ENCODE measurements at regions not wholly inside any gene's neighbourhood (a gene's known extent, or its start where the extent isn't known, plus 50 kb on each side); places are given as distances from the start of the nearest gene placed in this dataset.

GRCh38 chr15:45743426-45744235 is 108.8 kb downstream of the SQOR start:
- no peak for DNase-seq

GRCh38 chr15:45744236-45744589 is 109.4 kb downstream of the SQOR start:
- DNase-seq = no peak

- no peak for DNase-seq
These were observed 112.6 kb downstream of the SQOR start for GRCh38 chr15:45747426-45747825.

DNA sequence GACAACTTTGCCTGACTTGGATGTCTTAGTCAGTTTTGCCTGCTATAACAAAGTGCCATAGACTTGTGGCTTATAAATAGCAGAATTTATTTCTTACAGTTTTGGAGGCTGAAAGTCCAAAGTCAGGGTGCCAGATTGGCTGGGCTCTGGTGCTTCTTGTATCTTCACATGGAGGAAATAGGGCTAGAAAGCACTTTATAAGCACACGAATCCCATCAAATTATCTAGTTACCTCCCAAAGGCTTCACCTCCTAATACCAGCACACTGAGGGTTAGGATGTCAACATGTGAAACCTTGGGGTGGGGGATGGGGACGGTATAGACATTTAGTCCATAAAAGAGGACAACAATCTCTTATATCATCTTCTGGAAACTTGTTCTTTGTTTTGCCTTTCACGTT is 116.8 kb downstream of the SQOR start:
- no peak for DNase-seq

GRCh38 chr15:45759936-45760335 is 125.1 kb downstream of the SQOR start:
- DNase-seq = no peak

GRCh38 chr15:45762726-45763125 is 127.9 kb downstream of the SQOR start:
- DNase-seq = no peak

GRCh38 chr15:45763170-45763869 is 128.5 kb downstream of the SQOR start:
- no peak for DNase-seq

GRCh38 chr15:45773149-45773548 is 138.3 kb downstream of the SQOR start:
- DNase-seq = no peak

DNA sequence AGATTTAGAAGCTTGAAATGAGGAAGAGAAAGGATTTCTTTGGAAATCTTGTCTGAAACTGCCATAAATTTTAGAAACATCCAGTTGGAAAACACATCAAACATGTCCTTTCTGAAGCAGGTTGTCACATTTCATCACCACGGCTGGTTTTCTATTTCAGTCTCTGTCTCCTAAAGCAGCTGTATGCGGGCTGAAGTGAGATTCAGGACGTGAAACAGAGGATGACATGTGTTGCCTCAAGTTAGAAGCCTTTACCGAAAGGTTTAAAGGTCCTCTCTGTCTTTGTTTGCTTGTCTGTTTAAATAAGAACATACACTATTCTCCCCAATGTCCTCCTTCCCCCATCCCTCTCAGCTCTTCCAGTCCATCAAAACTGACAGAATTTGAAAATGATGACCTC is 141.9 kb downstream of the SQOR start:
- DNase-seq = no peak

DNA sequence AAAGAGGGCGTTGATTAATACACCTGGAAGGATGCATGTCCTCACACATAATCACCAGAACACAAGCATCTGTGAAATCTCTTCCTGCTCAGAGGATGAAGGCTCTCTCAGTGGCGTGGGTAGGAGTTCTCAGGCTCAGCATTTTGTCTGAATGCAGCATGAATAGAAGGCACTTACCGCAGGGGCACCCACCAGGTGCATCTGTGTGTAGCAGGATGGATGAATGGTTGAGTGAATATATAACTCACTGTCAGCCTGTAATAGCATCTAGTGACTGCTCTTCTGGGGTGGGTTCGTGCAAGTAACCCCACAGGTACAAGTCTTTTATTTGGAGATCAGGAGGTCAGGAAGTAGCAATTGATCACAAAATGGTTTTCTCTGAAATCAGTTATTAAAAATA is 143.0 kb downstream of the SQOR start:
- DNase-seq = no peak

- no peak for DNase-seq
These were observed 145.5 kb downstream of the SQOR start for GRCh38 chr15:45780352-45780751.

DNA sequence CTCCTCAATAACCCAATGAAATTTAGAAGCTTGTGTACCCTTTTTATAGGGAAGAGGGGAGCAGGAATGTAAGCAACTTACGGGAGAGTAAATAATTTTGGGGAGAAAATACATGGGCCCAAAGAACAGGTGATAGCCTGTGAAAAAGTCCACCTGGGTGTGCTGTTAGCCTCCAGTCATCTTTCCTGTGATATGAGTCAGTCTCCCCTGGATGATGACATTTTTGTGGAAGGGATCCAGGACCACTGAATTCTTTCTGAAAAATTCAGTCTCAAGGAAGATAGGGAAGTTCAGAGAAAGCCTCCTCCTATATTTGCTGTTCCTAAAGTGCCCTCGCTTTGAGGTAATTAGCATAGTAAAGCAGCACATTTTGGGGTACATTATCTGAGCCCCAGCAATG is 149.8 kb downstream of the SQOR start:
- no peak for DNase-seq

GRCh38 chr15:45785897-45786296 is 151.1 kb downstream of the SQOR start:
- no peak for DNase-seq

DNA sequence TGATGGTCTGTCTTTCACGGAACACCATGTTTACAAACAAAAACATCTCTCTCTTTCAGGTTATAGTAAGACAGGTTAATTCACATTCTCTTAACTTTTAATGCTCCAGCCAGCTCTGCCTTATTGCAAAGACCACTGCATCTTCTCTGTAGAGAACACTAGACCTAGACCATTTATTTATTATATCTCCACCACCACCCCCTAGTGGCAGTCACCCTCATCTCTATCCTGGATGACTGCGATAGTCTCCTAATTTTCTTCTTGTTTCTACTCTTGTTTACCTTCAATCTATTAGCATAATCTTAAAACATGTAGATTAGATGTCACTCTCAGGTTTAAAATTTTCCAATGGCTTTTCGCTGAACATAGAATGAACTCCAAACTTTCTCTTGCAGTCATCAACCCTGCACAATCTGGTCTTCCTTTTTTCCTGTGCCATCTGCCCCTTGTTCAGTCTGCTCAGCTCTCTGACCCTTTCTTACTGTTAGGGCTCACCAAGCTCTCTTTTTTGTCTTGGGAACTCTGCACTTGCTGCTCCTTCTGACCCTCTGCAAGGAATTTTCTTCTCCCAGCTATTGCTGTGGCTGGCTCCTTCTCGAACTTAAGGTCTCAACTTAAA is 155.6 kb downstream of the SQOR start:
- DNase-seq = peak in 1 of 2 donors; percentile 10

DNA sequence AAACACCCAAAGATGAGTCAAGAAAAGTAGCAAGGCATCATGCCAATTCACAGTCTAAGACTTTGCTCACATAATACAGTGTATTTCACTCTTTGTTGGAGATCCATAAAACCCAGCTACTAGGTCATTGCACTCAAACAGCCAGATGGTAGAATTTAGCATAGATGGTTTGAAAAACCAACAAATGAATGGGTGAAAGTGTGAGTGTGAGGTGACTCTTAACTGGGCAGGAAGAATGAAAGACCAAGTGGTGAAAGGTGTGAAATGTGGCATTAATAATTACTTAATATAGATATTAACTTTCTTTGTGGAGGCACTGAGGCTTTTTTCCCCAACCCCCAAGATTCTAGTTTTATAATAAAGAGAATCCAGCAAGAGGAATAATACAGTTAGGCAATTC is 159.5 kb downstream of the SQOR start:
- no peak for DNase-seq

DNA sequence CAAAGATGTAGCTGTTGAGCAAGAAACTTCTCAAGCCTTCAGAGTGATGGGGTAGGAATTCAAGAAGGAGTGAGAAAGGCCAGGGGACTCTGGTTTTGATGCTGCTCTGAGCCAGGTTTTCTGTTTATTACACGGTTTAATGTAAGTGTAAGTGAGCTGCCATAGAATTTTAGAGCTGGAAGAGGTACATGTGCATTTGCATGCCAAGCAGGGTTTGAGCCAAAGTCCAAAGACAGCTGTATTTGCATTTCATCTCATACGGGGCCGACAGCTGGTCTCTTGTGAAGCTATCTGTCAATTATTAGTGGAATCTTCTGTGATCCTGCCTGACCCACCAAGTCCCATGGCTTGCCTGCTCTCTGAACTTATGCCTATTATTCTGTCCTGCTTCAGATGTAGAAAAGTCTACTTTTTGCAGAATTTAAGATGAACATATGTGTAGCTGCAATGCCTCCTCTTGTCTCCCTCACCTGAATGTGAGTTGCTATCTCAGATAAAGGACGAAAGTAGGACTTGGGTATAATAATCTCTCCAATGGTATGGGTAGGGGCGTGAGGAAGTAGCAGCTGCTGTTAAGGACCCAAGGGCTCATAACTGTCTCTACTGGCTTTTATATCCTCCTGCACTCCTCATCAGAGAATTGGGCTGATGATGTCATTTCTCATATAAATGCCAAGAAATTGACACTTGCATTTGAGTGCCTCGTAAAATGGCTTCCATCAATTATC is 160.0 kb downstream of the SQOR start:
- DNase-seq = no peak

- DNase-seq = no peak
These were observed 160.7 kb downstream of the SQOR start for GRCh38 chr15:45795440-45796069.

GRCh38 chr15:45796433-45796832 is 161.6 kb downstream of the SQOR start:
- no peak for DNase-seq

GRCh38 chr15:45799508-45799907 is 164.7 kb downstream of the SQOR start:
- no peak for DNase-seq

DNA sequence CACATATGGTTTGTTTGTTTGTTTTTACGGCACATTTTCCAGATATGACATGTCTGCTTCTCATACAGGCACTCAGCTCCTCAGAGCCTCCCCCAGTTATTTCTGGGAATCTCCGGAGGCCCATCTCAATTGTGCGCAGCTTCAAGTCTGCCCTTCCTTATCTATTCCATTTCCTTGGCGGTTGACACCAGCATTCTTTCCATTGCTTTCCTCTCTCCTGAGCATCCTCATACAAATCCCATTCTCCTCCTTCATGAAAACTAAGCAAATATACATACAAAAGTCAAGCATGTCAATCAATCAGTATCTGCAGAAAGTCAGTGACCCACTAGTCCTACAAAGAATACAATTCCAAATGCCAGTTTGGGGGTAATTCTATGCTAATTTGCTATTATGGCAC is 166.7 kb downstream of the SQOR start:
- no peak for DNase-seq

DNA sequence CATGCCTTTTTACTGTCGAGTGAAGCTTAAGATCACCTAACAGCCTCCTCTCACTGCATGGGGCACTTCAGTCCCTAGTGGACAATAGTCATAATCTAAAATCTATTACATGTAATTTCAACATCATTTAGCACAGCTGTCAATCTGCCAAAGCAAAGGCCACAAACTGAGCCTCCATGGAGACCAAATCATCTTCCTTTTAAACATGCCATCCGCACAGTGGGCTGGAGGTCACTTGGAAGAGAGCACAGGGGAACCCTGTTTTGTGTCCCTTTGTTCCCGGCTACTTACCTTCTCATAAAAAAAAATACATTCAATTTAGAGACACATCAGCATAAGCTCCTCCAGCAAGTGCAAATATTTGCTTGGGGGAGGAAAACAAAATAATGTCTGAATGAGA is 167.3 kb downstream of the SQOR start:
- DNase-seq = no peak

DNA sequence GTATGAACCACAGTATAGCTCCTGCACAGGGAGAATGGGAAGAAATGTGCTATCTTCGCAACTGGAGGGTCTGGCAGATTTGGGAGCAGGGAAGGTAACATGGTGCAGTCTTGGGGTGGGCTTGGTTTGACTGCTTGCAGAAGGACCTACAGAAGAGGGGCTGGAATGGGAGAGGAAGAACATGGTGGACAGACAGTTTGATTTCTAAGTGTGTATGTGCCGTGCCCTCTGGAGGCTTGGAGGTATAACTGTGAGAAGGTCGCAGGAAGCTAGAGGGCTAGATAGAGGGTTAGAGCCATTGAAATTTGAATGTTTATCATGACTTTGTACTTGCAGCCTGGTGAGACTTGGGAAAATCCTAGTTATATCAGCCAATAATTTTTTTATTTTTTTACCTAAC is 169.2 kb downstream of the SQOR start:
- DNase-seq = no peak

DNA sequence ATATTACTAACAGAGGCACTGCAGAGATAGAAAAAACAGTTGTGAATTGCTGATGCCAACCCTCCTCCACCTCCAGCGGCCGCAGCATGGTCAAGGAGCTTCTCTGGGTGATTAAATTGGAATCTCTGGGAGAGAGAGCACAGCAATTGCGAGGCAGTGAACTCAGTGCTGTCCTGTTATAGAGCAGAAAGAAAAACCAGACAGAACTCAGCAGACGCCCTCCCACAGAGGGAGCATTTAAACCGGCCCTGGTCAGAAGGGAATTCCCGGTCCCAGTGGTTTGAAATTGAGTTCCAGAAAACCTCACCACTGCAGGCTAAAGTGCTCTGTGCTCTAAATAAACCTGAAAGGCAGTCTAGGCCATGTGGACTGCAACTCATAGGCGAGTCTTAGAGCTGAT is 175.4 kb downstream of the SQOR start:
- DNase-seq = no peak
